ENCODE measurements at regions not wholly inside any gene's neighbourhood (a gene's known extent, or its start where the extent isn't known, plus 50 kb on each side); places are given as distances from the start of the nearest gene placed in this dataset.

DNA sequence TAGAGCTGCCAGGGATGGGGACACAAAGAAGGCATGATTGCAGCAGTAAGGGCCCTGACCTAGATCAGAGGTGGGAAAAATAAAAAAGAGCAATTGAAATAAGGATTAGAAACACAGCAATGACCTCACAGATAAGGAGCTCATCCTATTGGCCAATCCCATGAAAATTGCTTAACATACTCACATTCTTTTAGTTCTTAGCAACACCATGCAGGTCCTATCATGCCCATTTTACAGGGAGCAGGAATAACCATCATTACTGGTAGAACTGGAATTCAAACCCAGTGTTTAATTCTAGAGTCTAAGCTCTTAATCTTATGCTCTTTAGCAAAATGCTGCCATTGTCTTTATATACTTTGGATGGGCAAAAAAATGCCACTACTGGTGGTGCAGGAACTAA, 267.7 kb downstream of the RNF144B start:
- TF ChIP-seq, protein P1, sequence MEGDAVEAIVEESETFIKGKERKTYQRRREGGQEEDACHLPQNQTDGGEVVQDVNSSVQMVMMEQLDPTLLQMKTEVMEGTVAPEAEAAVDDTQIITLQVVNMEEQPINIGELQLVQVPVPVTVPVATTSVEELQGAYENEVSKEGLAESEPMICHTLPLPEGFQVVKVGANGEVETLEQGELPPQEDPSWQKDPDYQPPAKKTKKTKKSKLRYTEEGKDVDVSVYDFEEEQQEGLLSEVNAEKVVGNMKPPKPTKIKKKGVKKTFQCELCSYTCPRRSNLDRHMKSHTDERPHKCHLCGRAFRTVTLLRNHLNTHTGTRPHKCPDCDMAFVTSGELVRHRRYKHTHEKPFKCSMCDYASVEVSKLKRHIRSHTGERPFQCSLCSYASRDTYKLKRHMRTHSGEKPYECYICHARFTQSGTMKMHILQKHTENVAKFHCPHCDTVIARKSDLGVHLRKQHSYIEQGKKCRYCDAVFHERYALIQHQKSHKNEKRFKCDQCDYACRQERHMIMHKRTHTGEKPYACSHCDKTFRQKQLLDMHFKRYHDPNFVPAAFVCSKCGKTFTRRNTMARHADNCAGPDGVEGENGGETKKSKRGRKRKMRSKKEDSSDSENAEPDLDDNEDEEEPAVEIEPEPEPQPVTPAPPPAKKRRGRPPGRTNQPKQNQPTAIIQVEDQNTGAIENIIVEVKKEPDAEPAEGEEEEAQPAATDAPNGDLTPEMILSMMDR (IDR thresholded peaks at IDR 0.05; ENCODE audit: low read length), result no peak
- TF ChIP-seq EZH2 (IDR thresholded peaks at IDR 0.05; ENCODE audit: borderline replicate concordance, low read length), result no peak

Data from OCI-LY1 (cell line).